ENCODE measurements at regions not wholly inside any gene's neighbourhood (a gene's known extent, or its start where the extent isn't known, plus 50 kb on each side); places are given as distances from the start of the nearest gene placed in this dataset.
"Not testable (repeated sequence)": the region's sequence is repeated elsewhere in the genome, so short reads cannot be mapped to it uniquely, and the experiment has no call there.

- Histone ChIP-seq H3K27ac (ENCODE audit: low read depth in 1 of 2, low read length in 2 of 2) (no peak overlapping the region), H3K4me3 (ENCODE audit: low read length) (no peak overlapping the region), H3K36me3 (ENCODE audit: insufficient read depth, low read length) (no peaks in the 10 kb centered on the region), H3K4me1 (ENCODE audit: insufficient read depth, low read length) (no peaks in the 10 kb centered on the region), H3K27me3 (ENCODE audit: control insufficient read depth in 1 of 2, insufficient read depth in 2 of 2, low read length in 2 of 2) (no peaks in the 10 kb centered on the region), H3K9me3 (ENCODE audit: control insufficient read depth in 1 of 2, insufficient read depth in 1 of 2, low read length in 2 of 2) (peaks cover 0 to 3% of the 10 kb centered on the region in 2 experiments)
- Mint-ChIP-seq H3K27me3 (no peaks in the 10 kb centered on the region), H3K9me3 (no peaks in the 10 kb centered on the region), H3K4me1 (ENCODE audit: low read depth) (no peaks in the 10 kb centered on the region), H3K27ac (no peak overlapping the region), H3K36me3 (ENCODE audit: low read depth) (no peaks in the 10 kb centered on the region), H3K4me3 (no peak overlapping the region)
- ATAC-seq (ENCODE audit: poor library complexity) (no peak), DNase-seq (no peak)
- CTCF ChIA-PET = no interaction called here
- TF ChIP-seq, protein P1, sequence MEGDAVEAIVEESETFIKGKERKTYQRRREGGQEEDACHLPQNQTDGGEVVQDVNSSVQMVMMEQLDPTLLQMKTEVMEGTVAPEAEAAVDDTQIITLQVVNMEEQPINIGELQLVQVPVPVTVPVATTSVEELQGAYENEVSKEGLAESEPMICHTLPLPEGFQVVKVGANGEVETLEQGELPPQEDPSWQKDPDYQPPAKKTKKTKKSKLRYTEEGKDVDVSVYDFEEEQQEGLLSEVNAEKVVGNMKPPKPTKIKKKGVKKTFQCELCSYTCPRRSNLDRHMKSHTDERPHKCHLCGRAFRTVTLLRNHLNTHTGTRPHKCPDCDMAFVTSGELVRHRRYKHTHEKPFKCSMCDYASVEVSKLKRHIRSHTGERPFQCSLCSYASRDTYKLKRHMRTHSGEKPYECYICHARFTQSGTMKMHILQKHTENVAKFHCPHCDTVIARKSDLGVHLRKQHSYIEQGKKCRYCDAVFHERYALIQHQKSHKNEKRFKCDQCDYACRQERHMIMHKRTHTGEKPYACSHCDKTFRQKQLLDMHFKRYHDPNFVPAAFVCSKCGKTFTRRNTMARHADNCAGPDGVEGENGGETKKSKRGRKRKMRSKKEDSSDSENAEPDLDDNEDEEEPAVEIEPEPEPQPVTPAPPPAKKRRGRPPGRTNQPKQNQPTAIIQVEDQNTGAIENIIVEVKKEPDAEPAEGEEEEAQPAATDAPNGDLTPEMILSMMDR (IDR thresholded peaks at IDR 0.05) = no peak
- intact Hi-C loops (cut with DNase I, micrococcal nuclease) = no loop called here
- POLR2A ChIA-PET = no interaction called here
Measured at GRCh38 chrX:122344816-122345215, 839.3 kb upstream of the GRIA3 start.

DNA sequence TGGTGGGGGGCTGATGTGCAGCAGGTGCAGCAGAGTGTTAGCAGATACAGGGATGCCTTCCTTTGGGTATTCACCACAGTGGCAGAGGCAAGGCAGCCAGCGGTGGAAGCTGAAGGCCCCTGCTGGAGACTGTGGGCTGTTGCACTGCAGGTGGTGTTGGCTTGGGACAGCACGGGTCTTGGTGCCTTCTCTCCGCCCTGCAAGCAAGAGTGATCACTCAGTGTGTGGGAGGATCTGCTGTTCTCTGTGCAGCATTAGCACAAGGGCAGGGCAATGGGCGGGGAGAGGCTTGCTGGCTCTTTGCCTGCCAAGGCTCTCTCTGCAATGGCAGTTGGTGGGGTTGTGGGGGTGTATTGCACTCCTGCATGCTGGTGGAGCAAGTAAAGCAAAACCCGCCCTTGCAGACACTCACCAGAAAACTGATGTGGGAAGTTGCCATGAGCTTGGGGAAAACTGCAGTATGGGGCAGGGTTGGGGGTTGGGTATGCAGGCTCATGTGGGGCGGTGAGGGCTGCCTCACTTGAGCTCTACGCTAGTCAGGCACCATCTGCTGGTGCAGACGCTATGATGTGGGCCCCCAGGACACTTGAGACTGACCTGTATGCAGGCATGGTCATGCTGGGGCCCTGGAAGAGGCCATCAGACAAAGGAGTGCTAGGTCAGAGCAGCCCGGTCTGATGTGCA, 820.8 kb upstream of the GRIA3 start:
- Histone ChIP-seq H3K36me3 (ENCODE audit: insufficient read depth, low read length) (no peaks in the 10 kb centered on the region), H3K4me1 (ENCODE audit: insufficient read depth, low read length) (no peaks in the 10 kb centered on the region), H3K9me3 (ENCODE audit: control insufficient read depth in 1 of 2, insufficient read depth in 1 of 2, low read length in 2 of 2) (peaks cover 0 to 8% of the 10 kb centered on the region in 2 experiments), H3K27ac (ENCODE audit: low read depth in 1 of 2, low read length in 2 of 2) (no peak overlapping the region), H3K27me3 (ENCODE audit: control insufficient read depth in 1 of 2, insufficient read depth in 2 of 2, low read length in 2 of 2) (no peaks in the 10 kb centered on the region), H3K4me3 (ENCODE audit: low read length) (no peak overlapping the region)
- Mint-ChIP-seq H3K36me3 (ENCODE audit: low read depth) (no peaks in the 10 kb centered on the region), H3K4me1 (ENCODE audit: low read depth) (no peaks in the 10 kb centered on the region), H3K27me3 (no peaks in the 10 kb centered on the region), H3K4me3 (no peak overlapping the region), H3K27ac (no peak overlapping the region), H3K9me3 (peaks cover 5% of the 10 kb centered on the region)
- ChIA-PET POLR2A (no interaction called here), CTCF (interaction anchor here (0.5 kb wide), 1 partner anchor 1741 kb away, joined by 3 read pairs; no protein-coding TSS in a partner anchor)
- no peak for DNase-seq
- TF ChIP-seq, protein P1 (IDR thresholded peaks at IDR 0.05) = no peak
- intact Hi-C loops (cut with DNase I, micrococcal nuclease) = no loop called here
- ATAC-seq (ENCODE audit: poor library complexity) = no peak

- H3K27ac Mint-ChIP-seq; CTCF ChIA-PET; H3K36me3 Mint-ChIP-seq (ENCODE audit: low read depth); H3K27ac ChIP-seq (ENCODE audit: low read depth in 1 of 2, low read length in 2 of 2); POLR2A ChIA-PET; H3K4me3 ChIP-seq (ENCODE audit: low read length); H3K4me1 ChIP-seq (ENCODE audit: insufficient read depth, low read length); ATAC-seq (ENCODE audit: poor library complexity); H3K36me3 ChIP-seq (ENCODE audit: insufficient read depth, low read length); H3K9me3 ChIP-seq (ENCODE audit: control insufficient read depth in 1 of 2, insufficient read depth in 1 of 2, low read length in 2 of 2); H3K27me3 ChIP-seq (ENCODE audit: control insufficient read depth in 1 of 2, insufficient read depth in 2 of 2, low read length in 2 of 2); H3K9me3 Mint-ChIP-seq; H3K4me3 Mint-ChIP-seq; H3K27me3 Mint-ChIP-seq; H3K4me1 Mint-ChIP-seq (ENCODE audit: low read depth); intact Hi-C loops (cut with DNase I, micrococcal nuclease); DNase-seq: not testable (repeated sequence)
Measured at GRCh38 chrX:122375533-122375932, 808.5 kb upstream of the GRIA3 start.

GRCh38 chrX:122389005-122389404, 795.1 kb upstream of the GRIA3 start:
- TF ChIP-seq, protein P1 (IDR thresholded peaks at IDR 0.05) = no peak
- H3K4me1 ChIP-seq (ENCODE audit: insufficient read depth, low read length) = no peaks in the 10 kb centered on the region
- H3K4me3 ChIP-seq (ENCODE audit: low read length) = no peak overlapping the region
- no peaks in the 10 kb centered on the region for H3K27me3 ChIP-seq (ENCODE audit: control insufficient read depth in 1 of 2, insufficient read depth in 2 of 2, low read length in 2 of 2)
- H3K36me3 ChIP-seq (ENCODE audit: insufficient read depth, low read length) = no peaks in the 10 kb centered on the region
- Mint-ChIP-seq H3K36me3 (ENCODE audit: low read depth) (no peaks in the 10 kb centered on the region), H3K4me1 (ENCODE audit: low read depth) (no peaks in the 10 kb centered on the region), H3K9me3 (no peaks in the 10 kb centered on the region), H3K27me3 (no peaks in the 10 kb centered on the region), H3K4me3 (no peak overlapping the region), H3K27ac (no peak overlapping the region)
- peak in 1 of 14 experiments; percentile 4 for DNase-seq
- ATAC-seq (ENCODE audit: poor library complexity) = no peak
- CTCF ChIA-PET = no interaction called here
- H3K27ac ChIP-seq (ENCODE audit: low read depth in 1 of 2, low read length in 2 of 2) = no peak overlapping the region
- POLR2A ChIA-PET = no interaction called here
- peaks cover 0 to 6% of the 10 kb centered on the region in 2 experiments for H3K9me3 ChIP-seq (ENCODE audit: control insufficient read depth in 1 of 2, insufficient read depth in 1 of 2, low read length in 2 of 2)
- intact Hi-C loops (cut with DNase I, micrococcal nuclease) = no loop called here
